ENCODE measurements at regions not wholly inside any gene's neighbourhood (a gene's known extent, or its start where the extent isn't known, plus 50 kb on each side); places are given as distances from the start of the nearest gene placed in this dataset.

DNA sequence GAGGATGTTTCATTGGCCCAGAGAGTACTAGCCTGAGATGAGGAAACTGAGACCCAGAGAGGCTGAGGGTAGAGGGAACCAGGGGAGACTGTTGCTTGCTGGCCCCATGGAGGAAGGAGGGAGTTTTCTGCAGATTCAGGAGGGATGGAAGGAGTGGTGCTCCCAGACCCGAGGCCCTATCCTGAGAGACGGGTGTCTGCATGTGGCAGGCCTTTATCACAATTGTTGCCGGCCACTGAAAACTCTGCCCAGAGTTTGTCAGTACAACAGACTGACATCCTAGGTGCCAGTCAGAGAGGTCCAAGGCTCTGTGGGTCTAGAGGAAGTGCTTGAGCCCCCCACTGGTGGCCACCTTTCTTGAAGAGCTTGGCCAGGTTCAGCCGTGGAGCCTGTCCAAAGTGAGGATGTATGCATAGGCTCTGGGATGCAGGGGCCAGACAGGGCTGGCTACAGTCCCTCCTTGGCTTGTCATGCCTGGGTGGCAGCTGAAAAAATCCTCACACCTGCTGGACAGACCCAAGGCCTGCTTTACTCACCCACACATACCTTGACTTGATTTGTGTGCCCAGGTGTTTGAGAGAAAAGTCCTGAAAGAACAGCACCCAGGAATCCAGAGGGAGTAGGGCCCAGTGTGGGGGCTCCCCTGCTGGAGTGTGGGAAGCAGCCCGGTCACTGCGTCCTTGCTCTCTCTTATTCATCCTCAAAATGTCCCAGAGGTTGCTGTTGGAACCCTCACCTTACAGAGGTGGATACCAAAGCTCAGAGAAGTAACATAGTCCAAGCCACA lies 65.2 kb downstream of the CLRN3 start:
- intact Hi-C loops (cut with DNase I; ENCODE audit: low total_unique reads): no loop called here
- 68 to 84% methylated on average over 6 of the region's 6 CpGs for WGBS, 2 donors
- H3K4me3 ChIP-seq (ENCODE audit: low read depth, poor library complexity, severe bottlenecking): no peak overlapping the region
- TF ChIP-seq, protein P1, sequence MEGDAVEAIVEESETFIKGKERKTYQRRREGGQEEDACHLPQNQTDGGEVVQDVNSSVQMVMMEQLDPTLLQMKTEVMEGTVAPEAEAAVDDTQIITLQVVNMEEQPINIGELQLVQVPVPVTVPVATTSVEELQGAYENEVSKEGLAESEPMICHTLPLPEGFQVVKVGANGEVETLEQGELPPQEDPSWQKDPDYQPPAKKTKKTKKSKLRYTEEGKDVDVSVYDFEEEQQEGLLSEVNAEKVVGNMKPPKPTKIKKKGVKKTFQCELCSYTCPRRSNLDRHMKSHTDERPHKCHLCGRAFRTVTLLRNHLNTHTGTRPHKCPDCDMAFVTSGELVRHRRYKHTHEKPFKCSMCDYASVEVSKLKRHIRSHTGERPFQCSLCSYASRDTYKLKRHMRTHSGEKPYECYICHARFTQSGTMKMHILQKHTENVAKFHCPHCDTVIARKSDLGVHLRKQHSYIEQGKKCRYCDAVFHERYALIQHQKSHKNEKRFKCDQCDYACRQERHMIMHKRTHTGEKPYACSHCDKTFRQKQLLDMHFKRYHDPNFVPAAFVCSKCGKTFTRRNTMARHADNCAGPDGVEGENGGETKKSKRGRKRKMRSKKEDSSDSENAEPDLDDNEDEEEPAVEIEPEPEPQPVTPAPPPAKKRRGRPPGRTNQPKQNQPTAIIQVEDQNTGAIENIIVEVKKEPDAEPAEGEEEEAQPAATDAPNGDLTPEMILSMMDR (IDR thresholded peaks at IDR 0.05): no peak
- no peak for TF ChIP-seq POLR2A (IDR thresholded peaks at IDR 0.05)
- peak in 1 of 2 donors; percentile 60 for DNase-seq (ENCODE audit: low spot score in 2 of 2)
